ENCODE measurements at regions not wholly inside any gene's neighbourhood (a gene's known extent, or its start where the extent isn't known, plus 50 kb on each side); places are given as distances from the start of the nearest gene placed in this dataset.

- TF ChIP-seq CTCF (IDR thresholded peaks at IDR 0.05), result no peak
- no peaks in the 10 kb centered on the region for H3K36me3 ChIP-seq
These were observed 87.2 kb upstream of the ELMO1 start for GRCh38 chr7:37535841-37536240.

DNA sequence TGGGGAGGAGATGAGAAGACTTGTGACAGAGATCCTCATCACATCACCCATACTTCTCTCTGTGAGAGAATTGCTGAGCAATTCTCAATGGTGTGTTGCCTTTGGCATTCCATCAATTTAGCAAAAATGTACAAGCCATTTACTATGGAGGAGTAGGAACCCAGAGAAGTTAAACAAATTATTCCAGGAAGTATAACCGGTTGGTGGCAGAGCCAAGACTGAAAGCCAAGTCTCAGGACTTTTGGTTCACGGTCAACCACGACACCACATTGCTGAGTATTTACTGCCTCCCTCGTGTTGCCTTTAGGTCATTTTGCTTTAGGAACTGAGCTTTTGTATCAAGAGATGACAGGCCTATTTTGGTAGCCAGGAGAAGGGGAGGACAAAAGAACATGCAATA is 88.0 kb upstream of the ELMO1 start:
- WGBS, 2 donors, result 69 to 82% methylated on average over 4 of the region's 4 CpGs
- H3K4me3 ChIP-seq, result no peak overlapping the region
- intact Hi-C loops (cut with DNase I), result no loop called here
- FAIRE-seq, result no peak
- H3K27ac ChIP-seq, result no peak overlapping the region
- no peaks in the 10 kb centered on the region for H3K4me1 ChIP-seq
- no peak for ATAC-seq
- TF ChIP-seq CTCF (IDR thresholded peaks at IDR 0.05), result no peak
- H3K27me3 ChIP-seq, result no peaks in the 10 kb centered on the region
- no peaks in the 10 kb centered on the region for H3K36me3 ChIP-seq
- no peak for DNase-seq
- no peaks in the 10 kb centered on the region for H3K9me3 ChIP-seq

More at GRCh38 chr7:37535841-37536240, 87.2 kb upstream of the ELMO1 start:
- Histone ChIP-seq H3K4me1 (no peaks in the 10 kb centered on the region), H3K9me3 (no peaks in the 10 kb centered on the region), H3K27me3 (no peaks in the 10 kb centered on the region), H3K27ac (no peak overlapping the region), H3K4me3 (no peak overlapping the region)
- ATAC-seq (no peak), FAIRE-seq (no peak), DNase-seq (no peak)
- intact Hi-C loops (cut with DNase I), result no loop called here

GRCh38 chr7:37537439-37537838 is 88.8 kb upstream of the ELMO1 start:
- H3K36me3 ChIP-seq, result no peaks in the 10 kb centered on the region
- H3K4me3 ChIP-seq, result no peak overlapping the region
- no peak for ATAC-seq
- H3K9me3 ChIP-seq, result no peaks in the 10 kb centered on the region
- no peaks in the 10 kb centered on the region for H3K27me3 ChIP-seq
- 79 to 88% methylated on average over 5 of the region's 5 CpGs for whole genome bisulfite sequencing, 2 donors
- H3K4me1 ChIP-seq, result no peaks in the 10 kb centered on the region
- DNase-seq, result no peak
- no peak for FAIRE-seq
- intact Hi-C loops (cut with DNase I), result no loop called here
- TF ChIP-seq CTCF (IDR thresholded peaks at IDR 0.05), result no peak
- H3K27ac ChIP-seq, result no peak overlapping the region

DNA sequence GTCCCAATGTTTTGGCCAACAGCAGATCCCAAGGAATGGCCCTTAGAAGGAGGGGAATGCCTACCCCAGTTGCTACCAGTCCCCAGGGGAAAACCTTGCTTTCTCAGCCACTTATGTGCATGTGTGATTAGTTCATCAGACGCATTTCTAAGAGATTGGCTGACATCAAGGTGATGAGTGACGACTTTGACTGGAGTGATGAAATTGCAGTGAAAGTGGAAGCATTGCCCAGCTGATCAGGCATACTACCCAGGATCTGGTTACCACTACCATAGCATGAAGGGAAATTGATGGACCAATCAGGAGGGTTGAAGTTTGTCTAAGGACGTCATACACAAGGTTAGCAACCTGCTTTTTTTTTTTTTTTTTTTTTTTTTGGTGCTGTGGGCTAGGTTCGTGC is 90.3 kb upstream of the ELMO1 start:
- no peaks in the 10 kb centered on the region for H3K9me3 ChIP-seq
- no peak for TF ChIP-seq CTCF (IDR thresholded peaks at IDR 0.05)
- H3K36me3 ChIP-seq, result no peaks in the 10 kb centered on the region
- FAIRE-seq (no peak), DNase-seq (no peak), ATAC-seq (no peak)
- H3K27ac ChIP-seq, result no peak overlapping the region
- WGBS, 2 donors, result 70 to 77% methylated on average over 4 of the region's 4 CpGs
- no peak overlapping the region for H3K4me3 ChIP-seq
- H3K4me1 ChIP-seq, result no peaks in the 10 kb centered on the region
- intact Hi-C loops (cut with DNase I), result no loop called here
- no peaks in the 10 kb centered on the region for H3K27me3 ChIP-seq

- TF ChIP-seq CTCF (IDR thresholded peaks at IDR 0.05), result no peak
- Histone ChIP-seq H3K36me3 (no peaks in the 10 kb centered on the region), H3K27ac (no peak overlapping the region), H3K4me1 (no peaks in the 10 kb centered on the region), H3K9me3 (no peaks in the 10 kb centered on the region), H3K27me3 (no peaks in the 10 kb centered on the region), H3K4me3 (no peak overlapping the region)
- DNase-seq, result no peak
- no peak for FAIRE-seq
- intact Hi-C loops (cut with DNase I), result no loop called here
- ATAC-seq, result no peak
- 77 to 80% methylated on average over 9 of the region's 9 CpGs for WGBS, 2 donors
These were observed 92.3 kb upstream of the ELMO1 start for GRCh38 chr7:37540917-37541316.

Data from pancreas (tissue), 10 donors.